Cardiac fibroblast (primary cell): ENCODE measurements at regions not wholly inside any gene's neighbourhood (a gene's known extent, or its start where the extent isn't known, plus 50 kb on each side); places are given as distances from the start of the nearest gene placed in this dataset.

Experiments used
- DNase-seq, 2 donors: peaks; one replicate each; pipeline versions ENCODE4 v3.0.0 to v3.0.0-alpha.2; 2010; ENCODE audit warnings: low read depth in 2 of 2
- H3K4me3 ChIP-seq, 2 donors: replicated peaks in 1 of 2; 1 replicate in 1 of 2; 2 replicates in 1 of 2; pipeline ENCODE4 v1.5.1; 2011; ENCODE audit warnings: low read depth in 2 of 2, low read length in 2 of 2, mild to moderate bottlenecking in 2 of 2, moderate library complexity in 1 of 2
- TF ChIP-seq, protein P1 (sequence below): IDR thresholded peaks from one replicate; pipeline ENCODE4 v1.5.1; 2011; ENCODE audit warnings: low read depth, mild to moderate bottlenecking, low read length, inconsistent platforms

DNA sequence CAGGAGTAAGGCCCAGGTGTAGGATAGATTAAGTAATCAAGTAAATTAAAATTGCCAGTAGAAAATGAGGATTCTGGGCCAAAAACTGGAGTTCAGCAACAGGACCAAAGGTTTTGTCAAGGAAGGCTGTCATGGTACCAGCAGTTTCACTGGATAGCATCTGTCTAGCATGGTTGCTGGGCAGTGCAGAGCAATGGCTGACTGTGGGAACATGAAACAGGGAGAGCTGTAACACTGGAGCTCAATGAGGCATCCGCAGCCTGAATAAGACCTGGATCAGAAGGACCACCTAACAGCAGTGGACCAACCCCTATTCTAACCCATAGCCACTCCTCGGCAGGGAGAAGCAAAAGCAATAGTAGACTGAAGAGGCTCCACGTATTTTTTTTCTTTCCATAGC, 132.4 kb downstream of the ATOH1 start:
- H3K4me3 ChIP-seq: no peak overlapping the region
- no peak for DNase-seq
- TF ChIP-seq, protein P1, sequence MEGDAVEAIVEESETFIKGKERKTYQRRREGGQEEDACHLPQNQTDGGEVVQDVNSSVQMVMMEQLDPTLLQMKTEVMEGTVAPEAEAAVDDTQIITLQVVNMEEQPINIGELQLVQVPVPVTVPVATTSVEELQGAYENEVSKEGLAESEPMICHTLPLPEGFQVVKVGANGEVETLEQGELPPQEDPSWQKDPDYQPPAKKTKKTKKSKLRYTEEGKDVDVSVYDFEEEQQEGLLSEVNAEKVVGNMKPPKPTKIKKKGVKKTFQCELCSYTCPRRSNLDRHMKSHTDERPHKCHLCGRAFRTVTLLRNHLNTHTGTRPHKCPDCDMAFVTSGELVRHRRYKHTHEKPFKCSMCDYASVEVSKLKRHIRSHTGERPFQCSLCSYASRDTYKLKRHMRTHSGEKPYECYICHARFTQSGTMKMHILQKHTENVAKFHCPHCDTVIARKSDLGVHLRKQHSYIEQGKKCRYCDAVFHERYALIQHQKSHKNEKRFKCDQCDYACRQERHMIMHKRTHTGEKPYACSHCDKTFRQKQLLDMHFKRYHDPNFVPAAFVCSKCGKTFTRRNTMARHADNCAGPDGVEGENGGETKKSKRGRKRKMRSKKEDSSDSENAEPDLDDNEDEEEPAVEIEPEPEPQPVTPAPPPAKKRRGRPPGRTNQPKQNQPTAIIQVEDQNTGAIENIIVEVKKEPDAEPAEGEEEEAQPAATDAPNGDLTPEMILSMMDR: no peak

DNA sequence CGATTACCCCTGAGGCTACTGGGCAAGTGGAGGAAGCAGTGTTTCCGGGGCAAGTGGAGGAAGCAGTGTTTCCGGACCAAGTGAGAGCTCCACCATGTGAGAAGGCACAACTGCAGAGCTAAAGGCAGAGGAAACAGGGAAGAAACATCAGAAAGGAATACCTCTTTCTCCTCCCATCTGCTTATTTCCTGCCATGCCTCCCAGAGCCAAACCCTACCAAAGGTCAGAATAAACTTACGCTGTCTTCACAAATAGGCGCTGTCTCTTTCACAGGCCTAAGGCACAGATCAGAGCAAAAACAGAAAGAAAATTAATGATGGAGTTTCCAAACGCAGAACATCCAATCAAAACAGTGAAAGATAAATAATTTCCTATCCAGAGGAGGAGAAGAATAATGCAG, 153.0 kb downstream of the ATOH1 start:
- no peak overlapping the region for H3K4me3 ChIP-seq
- TF ChIP-seq, protein P1: no peak
- DNase-seq: no peak

DNA sequence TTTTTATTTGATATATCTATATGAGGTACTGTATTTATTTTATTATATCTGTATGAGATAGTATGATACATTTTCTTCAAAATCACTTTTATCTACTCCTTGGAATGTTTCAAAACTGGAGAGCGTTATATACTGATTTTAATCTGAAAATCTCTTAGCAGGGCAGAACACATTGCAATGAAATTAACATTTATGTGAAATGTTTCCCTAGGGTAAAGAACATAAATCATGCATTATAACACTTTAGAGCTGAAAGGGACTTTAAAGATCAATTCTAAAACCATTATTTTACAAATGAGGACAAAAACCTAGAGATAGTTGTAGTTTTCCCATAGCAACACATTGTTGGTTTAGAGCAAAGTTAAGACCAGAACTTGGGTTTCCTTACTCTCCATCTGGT, 153.7 kb downstream of the ATOH1 start:
- no peak overlapping the region for H3K4me3 ChIP-seq
- TF ChIP-seq, protein P1: no peak
- DNase-seq: no peak

DNA sequence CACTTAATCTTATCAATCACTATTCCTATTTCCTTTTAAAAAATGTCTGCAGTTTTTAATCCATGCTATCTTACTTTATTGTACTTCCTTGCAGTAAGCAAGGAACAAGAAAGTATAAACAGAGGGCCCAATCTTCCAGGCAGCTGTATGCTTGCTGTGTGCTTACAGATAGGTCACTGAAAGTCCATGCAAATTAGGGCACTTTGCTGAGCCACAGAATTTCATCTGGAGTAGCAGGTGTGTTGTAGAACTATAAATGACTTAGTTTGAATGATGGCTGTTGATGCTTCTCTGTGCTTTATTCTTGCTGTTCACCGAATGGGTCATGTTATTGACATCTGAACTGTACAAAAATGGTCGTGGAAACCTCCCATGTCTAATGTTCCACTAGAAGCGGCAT, 154.6 kb downstream of the ATOH1 start:
- no peak overlapping the region for H3K4me3 ChIP-seq
- TF ChIP-seq, protein P1: no peak
- DNase-seq: no peak

DNA sequence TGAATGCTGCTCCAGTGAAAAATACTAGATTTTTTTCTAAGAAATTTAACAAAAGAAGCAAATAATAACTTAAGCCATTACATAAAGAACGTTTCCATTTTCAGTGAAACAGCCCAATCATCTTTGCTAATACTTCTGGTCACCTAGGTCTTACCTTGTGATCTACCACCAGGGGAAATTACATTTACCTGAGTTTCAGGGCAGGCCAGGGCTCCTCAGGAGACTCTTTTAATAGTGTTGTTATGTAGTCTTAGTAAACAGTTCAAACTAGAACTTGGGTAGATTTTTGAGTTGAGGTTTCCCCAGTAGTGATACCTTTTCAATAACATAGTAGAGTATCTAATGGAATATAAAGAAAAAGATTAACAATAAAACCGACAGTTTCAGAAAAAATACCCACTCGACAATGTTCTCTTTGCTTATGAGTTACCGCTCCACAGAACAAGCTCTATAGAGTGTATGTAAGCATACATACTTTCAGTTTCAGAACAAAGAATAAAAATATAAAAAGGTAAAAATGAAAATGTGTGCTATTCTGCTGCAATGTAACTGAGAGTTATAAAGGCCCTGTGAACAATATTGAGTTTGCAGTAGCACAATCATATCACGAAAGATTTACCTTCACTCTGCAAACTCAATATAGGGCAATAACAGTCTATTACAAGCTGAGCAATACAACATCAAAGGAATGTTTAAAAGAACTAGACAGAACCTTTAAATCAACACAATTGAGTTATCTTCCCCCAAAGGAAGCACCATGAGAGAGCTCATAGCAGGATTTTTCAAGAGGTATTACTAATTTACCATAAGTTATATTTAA, 165.8 kb downstream of the ATOH1 start:
- H3K4me3 ChIP-seq: no peak overlapping the region
- TF ChIP-seq, protein P1: no peak
- DNase-seq: no peak

DNA sequence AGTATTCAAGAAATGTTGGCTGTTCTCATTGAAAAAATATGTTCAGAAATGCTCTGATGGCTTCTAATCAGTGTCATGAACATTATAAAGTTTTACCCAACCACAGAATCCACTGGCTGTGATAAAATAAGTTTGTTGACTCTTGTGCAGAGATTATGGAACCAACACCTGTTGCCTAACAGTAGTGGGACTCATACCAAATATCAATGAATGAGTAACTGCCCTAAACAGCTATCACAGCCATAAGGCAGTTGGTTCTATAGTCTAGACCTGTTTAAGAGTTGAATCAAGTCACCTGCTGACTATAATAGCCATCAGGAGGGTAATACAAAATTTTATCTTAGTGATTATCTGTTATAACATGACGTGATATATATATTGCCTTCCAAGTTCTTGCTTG, 168.3 kb downstream of the ATOH1 start:
- no peak overlapping the region for H3K4me3 ChIP-seq
- TF ChIP-seq, protein P1: no peak
- DNase-seq: no peak

DNA sequence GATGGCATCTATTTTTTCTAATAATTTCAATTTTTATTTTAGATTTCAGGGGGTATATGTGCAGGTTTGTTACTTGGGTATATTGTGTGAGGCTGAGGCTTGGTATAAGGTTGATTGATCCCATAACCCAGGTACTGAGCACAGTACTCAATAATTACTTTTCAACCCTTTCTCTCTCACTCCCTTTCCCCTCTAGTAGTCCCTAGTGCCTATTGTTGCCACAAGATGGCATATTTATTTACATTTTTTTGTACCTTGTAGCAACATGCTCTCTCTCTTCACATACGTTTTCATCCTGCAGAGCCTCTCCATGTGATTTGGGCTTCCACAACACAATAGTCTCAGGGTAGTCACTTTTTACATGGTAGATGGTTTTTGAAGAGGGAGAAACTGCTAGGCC, 172.0 kb downstream of the ATOH1 start:
- TF ChIP-seq, protein P1: no peak
- no peak for DNase-seq
- H3K4me3 ChIP-seq: no peak overlapping the region
